Activated naive CD4-positive, alpha-beta T cell treated with anti-CD3 and anti-CD28 coated beads, Interleukin-2, amount 10 ng/mL, durations not matched to agents 7 days and 5 days (primary cell): ENCODE measurements at regions not wholly inside any gene's neighbourhood (a gene's known extent, or its start where the extent isn't known, plus 50 kb on each side); places are given as distances from the start of the nearest gene placed in this dataset.

ENCODE experiments used
- CTCF ChIA-PET: fragments of 350-600 bp; sonication (Branson Sonifier 250); formaldehyde crosslinking; loops from one replicate; lab custom pipeline; 2021; ENCODE audit warnings: antibody characterized with exemption; lab: Charles Lee
- DNase-seq: peaks from one replicate; pipeline ENCODE4 v3.0.0-alpha.2; 2020
- H3K27ac Mint-ChIP-seq: one replicate; pipeline ENCODE4 v1.8.0; 2021; ENCODE audit warnings: mild to moderate bottlenecking, moderate library complexity, mixed read lengths
- H3K27me3 Mint-ChIP-seq: one replicate; pipeline ENCODE4 v1.8.0; 2021; ENCODE audit warnings: mild to moderate bottlenecking, mixed read lengths
- H3K36me3 Mint-ChIP-seq: one replicate; pipeline ENCODE4 v1.8.0; 2021; ENCODE audit warnings: mixed read lengths
- H3K4me1 Mint-ChIP-seq: one replicate; pipeline ENCODE4 v1.8.0; 2021; ENCODE audit warnings: mixed read lengths
- H3K4me3 Mint-ChIP-seq: one replicate; pipeline ENCODE4 v1.8.0; 2021; ENCODE audit warnings: mild to moderate bottlenecking, moderate library complexity, mixed read lengths
- H3K9me3 Mint-ChIP-seq: one replicate; pipeline ENCODE4 v1.8.0; 2021; ENCODE audit warnings: mixed read lengths

DNA sequence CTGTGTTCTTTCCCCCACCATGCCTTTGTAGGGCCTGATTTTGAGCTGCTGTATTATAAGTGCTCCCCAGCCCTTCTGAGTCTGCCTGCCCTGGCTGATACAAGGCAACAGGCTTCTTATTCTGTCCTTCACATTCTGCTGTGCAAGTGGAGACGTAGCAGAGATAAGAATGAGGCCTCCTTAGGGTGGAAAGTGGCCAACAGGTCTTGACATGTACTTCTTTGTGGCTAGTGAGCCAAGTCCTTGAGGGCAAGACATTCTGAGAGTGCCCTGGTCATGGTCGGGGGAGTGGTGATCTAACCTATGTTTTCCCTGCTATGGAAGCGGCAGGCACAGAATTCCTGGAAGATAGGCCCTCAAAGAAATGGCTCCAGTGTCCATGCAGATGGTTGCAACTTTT, 235.7 kb upstream of the CADM1 start:
- Mint-ChIP-seq H3K4me1 (no peaks in the 10 kb centered on the region), H3K4me3 (no peak overlapping the region), H3K27me3 (no peaks in the 10 kb centered on the region), H3K27ac (no peak overlapping the region), H3K9me3 (peaks cover 2% of the 10 kb centered on the region), H3K36me3 (no peaks in the 10 kb centered on the region)
- CTCF ChIA-PET, result no interaction called here
- no peak for DNase-seq

DNA sequence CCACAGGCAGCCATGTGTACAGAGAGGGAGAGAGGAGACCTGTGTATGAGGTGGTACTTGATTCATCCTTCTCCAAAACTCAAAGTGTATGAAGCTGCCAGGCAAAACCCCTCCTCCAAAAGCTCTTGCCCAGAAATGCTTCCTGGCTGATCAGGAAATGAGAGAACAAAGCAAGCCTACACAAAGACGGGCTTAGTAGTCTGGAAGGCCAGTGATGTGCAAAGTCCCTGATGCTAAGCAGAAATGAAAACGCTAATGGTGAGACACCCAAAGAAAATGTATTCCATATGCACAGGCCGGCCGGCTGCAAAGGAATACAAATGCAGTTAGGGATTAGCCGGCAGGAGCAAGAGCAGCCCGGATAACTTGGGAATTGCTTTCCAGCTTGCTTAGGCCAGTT, 234.9 kb upstream of the CADM1 start:
- H3K4me1 Mint-ChIP-seq, result no peaks in the 10 kb centered on the region
- no peaks in the 10 kb centered on the region for H3K36me3 Mint-ChIP-seq

GRCh38 chr11:115737875-115738274, 233.7 kb upstream of the CADM1 start:
- DNase-seq, result no peak
- Mint-ChIP-seq H3K4me3 (no peak overlapping the region), H3K9me3 (peaks cover 2% of the 10 kb centered on the region), H3K4me1 (no peaks in the 10 kb centered on the region), H3K27ac (no peak overlapping the region), H3K27me3 (no peaks in the 10 kb centered on the region), H3K36me3 (no peaks in the 10 kb centered on the region)
- CTCF ChIA-PET, result no interaction called here

More for the DNA sequence above, 234.9 kb upstream of the CADM1 start:
- no peak for DNase-seq
- CTCF ChIA-PET, result no interaction called here
- Mint-ChIP-seq H3K9me3 (peaks cover 2% of the 10 kb centered on the region), H3K27me3 (no peaks in the 10 kb centered on the region), H3K4me3 (no peak overlapping the region), H3K27ac (no peak overlapping the region)

DNA sequence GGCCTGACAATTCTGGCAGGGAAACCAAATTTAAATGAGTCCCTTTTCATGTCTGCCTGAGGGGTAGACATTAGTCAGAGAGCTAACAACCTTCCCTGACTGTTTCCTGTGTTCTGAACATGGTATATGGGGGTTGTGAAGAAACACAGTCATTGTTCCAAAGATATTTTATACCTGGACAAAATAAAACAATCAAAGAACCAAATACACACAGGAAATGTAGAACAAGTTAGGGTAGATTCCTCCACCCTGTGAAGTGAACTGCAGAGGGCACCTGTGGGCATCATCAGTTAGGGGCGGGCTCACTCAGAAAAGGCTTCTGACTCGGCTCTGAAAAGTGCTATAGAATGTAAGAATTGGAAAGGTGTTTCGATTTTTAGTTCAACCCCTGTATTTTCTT, 231.9 kb upstream of the CADM1 start:
- Mint-ChIP-seq H3K36me3 (no peaks in the 10 kb centered on the region), H3K27me3 (no peaks in the 10 kb centered on the region), H3K27ac (no peak overlapping the region), H3K4me1 (no peaks in the 10 kb centered on the region), H3K9me3 (no peaks in the 10 kb centered on the region), H3K4me3 (no peak overlapping the region)
- CTCF ChIA-PET, result no interaction called here
- no peak for DNase-seq

GRCh38 chr11:115724666-115725065, 220.5 kb upstream of the CADM1 start:
- DNase-seq, result no peak
- Mint-ChIP-seq H3K4me1 (no peaks in the 10 kb centered on the region), H3K4me3 (no peak overlapping the region), H3K36me3 (no peaks in the 10 kb centered on the region), H3K27me3 (no peaks in the 10 kb centered on the region), H3K9me3 (no peaks in the 10 kb centered on the region), H3K27ac (no peak overlapping the region)
- CTCF ChIA-PET, result no interaction called here

DNA sequence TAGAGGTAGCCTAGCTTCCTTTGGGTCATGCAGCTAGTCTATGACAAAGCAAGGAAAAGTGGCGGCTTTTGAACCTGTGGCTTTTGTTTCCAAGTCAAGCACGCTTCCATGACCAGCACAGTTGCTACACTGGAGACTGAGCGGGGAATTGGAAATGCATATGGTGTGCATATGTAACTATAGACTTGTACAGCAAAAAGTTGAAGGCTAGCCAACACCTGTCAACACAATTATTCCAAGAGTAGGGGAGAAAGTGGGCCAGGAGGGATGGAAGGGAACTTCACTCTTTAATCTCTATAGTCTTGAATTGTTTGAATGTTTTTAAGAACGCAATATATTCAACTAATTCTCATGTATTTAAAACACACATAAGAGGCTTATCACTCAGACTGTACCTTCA, 218.5 kb upstream of the CADM1 start:
- DNase-seq, result no peak
- Mint-ChIP-seq H3K27ac (no peak overlapping the region), H3K36me3 (no peaks in the 10 kb centered on the region), H3K4me1 (no peaks in the 10 kb centered on the region), H3K4me3 (no peak overlapping the region), H3K9me3 (no peaks in the 10 kb centered on the region), H3K27me3 (no peaks in the 10 kb centered on the region)
- CTCF ChIA-PET, result interaction anchor here (0.6 kb wide), 1 partner anchor 220 kb away, joined by 3 read pairs; no protein-coding TSS in a partner anchor

DNA sequence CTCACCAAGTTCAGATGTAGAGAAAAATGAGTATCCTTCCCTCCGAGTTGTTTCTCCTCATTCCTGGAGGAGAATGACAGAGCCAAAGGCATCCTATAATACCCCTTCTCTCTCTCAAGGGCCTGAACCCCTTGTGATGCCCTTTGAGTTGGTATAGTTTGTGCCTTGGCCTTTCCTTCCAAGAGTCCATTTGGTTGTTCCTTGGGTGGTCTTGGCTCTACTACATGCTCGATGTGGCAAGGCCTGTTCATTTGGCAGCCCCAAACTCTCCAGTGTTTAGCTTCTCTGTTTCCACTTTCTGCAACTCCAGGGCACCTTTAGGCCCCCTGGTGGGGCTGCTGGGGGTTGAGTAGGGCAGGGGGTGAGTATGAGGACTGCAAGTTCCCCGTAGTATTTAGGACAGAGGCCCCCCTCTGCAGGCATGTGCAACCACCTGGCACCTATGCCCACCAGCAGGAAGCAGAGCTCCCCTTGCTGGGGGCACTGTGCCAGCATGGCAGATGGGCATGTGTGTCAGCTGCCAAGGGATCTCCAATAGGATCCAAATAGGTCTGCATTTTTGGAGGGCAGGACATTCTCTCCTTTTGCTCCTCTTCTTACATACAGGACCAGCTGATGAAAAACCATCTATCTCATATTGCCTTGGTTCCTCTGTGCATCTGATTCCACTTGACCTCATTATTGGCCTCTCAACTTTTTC, 217.2 kb upstream of the CADM1 start:
- H3K27me3 Mint-ChIP-seq, result no peaks in the 10 kb centered on the region
- no peaks in the 10 kb centered on the region for H3K9me3 Mint-ChIP-seq
- no peaks in the 10 kb centered on the region for H3K4me1 Mint-ChIP-seq
- CTCF ChIA-PET, result no interaction called here
- no peak for DNase-seq
- H3K27ac Mint-ChIP-seq, result no peak overlapping the region
- H3K36me3 Mint-ChIP-seq, result no peaks in the 10 kb centered on the region
- no peak overlapping the region for H3K4me3 Mint-ChIP-seq

DNA sequence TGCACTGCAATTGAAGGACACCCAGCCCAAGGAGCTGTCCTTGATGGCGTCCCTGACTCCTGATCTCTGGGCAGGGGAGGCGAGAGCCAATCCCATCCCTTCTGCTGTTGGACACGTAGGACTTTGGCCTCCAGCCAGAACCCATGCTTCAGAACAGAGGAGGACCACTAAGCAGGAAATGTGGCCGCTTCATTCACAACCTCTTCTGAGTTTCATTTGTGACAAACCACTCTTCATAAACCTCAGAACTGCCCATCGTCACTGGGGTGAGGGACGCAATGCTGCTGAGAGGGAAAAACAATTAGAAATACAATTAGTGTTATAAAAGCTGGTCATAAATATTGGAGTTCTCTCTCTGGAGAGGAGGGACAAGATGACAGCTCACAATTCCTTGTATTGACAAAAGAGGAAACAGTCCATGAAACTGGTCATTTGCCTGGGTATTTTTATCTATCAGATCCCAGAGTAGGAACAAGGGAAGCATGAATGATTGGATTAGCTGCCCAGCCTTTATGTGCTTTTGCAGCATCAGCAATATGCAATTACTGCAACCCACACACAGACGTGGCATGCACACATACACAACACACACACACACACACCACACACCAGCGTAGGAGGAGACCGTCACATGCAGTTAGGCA, 216.5 kb upstream of the CADM1 start:
- DNase-seq, result no peak
- H3K9me3 Mint-ChIP-seq, result peaks cover 2% of the 10 kb centered on the region
- CTCF ChIA-PET, result no interaction called here
- no peaks in the 10 kb centered on the region for H3K4me1 Mint-ChIP-seq
- H3K36me3 Mint-ChIP-seq, result no peaks in the 10 kb centered on the region
- no peak overlapping the region for H3K27ac Mint-ChIP-seq
- no peak overlapping the region for H3K4me3 Mint-ChIP-seq
- H3K27me3 Mint-ChIP-seq, result no peaks in the 10 kb centered on the region

DNA sequence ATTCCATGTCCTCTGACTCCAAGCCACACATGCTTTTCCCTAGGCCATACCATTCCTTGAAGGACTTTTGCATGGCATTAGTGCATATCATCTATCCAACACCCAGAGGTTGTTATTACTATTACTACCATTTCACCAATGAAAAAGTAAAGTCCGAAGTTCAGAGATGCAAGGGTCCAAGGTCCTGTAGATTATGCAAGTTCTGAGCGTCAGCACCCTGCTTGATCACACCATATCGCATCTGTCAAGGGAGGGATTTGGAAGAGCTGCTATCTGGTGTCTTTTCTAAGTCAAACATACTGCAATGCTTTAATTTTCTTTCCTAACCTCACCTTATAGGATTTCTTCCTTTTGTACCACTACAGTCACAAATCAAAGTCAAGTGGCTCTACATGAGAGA, 214.7 kb upstream of the CADM1 start:
- Mint-ChIP-seq H3K36me3 (no peaks in the 10 kb centered on the region), H3K9me3 (peaks cover 2% of the 10 kb centered on the region), H3K4me3 (no peak overlapping the region), H3K27me3 (no peaks in the 10 kb centered on the region), H3K27ac (no peak overlapping the region), H3K4me1 (no peaks in the 10 kb centered on the region)
- CTCF ChIA-PET, result no interaction called here
- DNase-seq, result no peak

GRCh38 chr11:115718106-115718505, 213.9 kb upstream of the CADM1 start:
- CTCF ChIA-PET, result no interaction called here
- Mint-ChIP-seq H3K9me3 (peaks cover 2% of the 10 kb centered on the region), H3K4me3 (no peak overlapping the region), H3K27me3 (no peaks in the 10 kb centered on the region), H3K4me1 (no peaks in the 10 kb centered on the region), H3K27ac (no peak overlapping the region), H3K36me3 (no peaks in the 10 kb centered on the region)
- DNase-seq, result no peak

GRCh38 chr11:115716601-115717529, 212.7 kb upstream of the CADM1 start:
- Mint-ChIP-seq H3K4me1 (no peaks in the 10 kb centered on the region), H3K9me3 (peaks cover 2% of the 10 kb centered on the region), H3K27ac (no peak overlapping the region), H3K36me3 (no peaks in the 10 kb centered on the region), H3K27me3 (no peaks in the 10 kb centered on the region), H3K4me3 (no peak overlapping the region)
- CTCF ChIA-PET, result no interaction called here
- DNase-seq, result no peak

- no peak for DNase-seq
- Mint-ChIP-seq H3K27me3 (no peaks in the 10 kb centered on the region), H3K4me3 (no peak overlapping the region), H3K4me1 (no peaks in the 10 kb centered on the region), H3K36me3 (no peaks in the 10 kb centered on the region), H3K9me3 (peaks cover 2% of the 10 kb centered on the region), H3K27ac (no peak overlapping the region)
- CTCF ChIA-PET, result no interaction called here
Measured at GRCh38 chr11:115716080-115716479, 211.9 kb upstream of the CADM1 start.

GRCh38 chr11:115715251-115715770, 211.1 kb upstream of the CADM1 start:
- H3K27ac Mint-ChIP-seq, result no peak overlapping the region
- no peak overlapping the region for H3K4me3 Mint-ChIP-seq
- peaks cover 4% of the 10 kb centered on the region for H3K9me3 Mint-ChIP-seq
- no peak for DNase-seq
- no peaks in the 10 kb centered on the region for H3K27me3 Mint-ChIP-seq
- no peaks in the 10 kb centered on the region for H3K4me1 Mint-ChIP-seq
- H3K36me3 Mint-ChIP-seq, result no peaks in the 10 kb centered on the region
- CTCF ChIA-PET, result no interaction called here

DNA sequence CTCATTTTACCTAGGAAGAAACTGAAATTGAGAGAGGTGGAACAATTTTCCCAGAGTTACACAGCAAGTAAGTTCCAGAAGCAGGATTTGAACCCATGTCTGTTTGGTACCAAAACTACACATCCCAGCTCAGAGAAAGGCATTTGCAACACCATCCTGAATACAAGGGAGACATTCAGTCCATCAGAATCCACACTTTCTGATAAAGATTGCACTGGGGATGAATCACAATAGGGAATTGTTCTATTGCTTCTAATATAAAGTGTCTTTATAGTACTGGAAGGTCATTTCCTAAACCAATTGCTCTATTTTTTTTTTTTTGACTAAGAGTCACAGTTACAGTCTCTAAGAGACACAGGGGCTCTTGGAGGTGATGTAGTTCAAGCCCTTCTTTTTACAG, 208.1 kb upstream of the CADM1 start:
- no peak overlapping the region for H3K27ac Mint-ChIP-seq
- peaks cover 7% of the 10 kb centered on the region for H3K9me3 Mint-ChIP-seq
- no peak for DNase-seq
- H3K4me1 Mint-ChIP-seq, result no peaks in the 10 kb centered on the region
- CTCF ChIA-PET, result no interaction called here
- H3K4me3 Mint-ChIP-seq, result no peak overlapping the region
- no peaks in the 10 kb centered on the region for H3K27me3 Mint-ChIP-seq
- no peaks in the 10 kb centered on the region for H3K36me3 Mint-ChIP-seq
